ENCODE measurements at regions not wholly inside any gene's neighbourhood (a gene's known extent, or its start where the extent isn't known, plus 50 kb on each side); places are given as distances from the start of the nearest gene placed in this dataset.
"Not testable (repeated sequence)": the region's sequence is repeated elsewhere in the genome, so short reads cannot be mapped to it uniquely, and the experiment has no call there.

DNA sequence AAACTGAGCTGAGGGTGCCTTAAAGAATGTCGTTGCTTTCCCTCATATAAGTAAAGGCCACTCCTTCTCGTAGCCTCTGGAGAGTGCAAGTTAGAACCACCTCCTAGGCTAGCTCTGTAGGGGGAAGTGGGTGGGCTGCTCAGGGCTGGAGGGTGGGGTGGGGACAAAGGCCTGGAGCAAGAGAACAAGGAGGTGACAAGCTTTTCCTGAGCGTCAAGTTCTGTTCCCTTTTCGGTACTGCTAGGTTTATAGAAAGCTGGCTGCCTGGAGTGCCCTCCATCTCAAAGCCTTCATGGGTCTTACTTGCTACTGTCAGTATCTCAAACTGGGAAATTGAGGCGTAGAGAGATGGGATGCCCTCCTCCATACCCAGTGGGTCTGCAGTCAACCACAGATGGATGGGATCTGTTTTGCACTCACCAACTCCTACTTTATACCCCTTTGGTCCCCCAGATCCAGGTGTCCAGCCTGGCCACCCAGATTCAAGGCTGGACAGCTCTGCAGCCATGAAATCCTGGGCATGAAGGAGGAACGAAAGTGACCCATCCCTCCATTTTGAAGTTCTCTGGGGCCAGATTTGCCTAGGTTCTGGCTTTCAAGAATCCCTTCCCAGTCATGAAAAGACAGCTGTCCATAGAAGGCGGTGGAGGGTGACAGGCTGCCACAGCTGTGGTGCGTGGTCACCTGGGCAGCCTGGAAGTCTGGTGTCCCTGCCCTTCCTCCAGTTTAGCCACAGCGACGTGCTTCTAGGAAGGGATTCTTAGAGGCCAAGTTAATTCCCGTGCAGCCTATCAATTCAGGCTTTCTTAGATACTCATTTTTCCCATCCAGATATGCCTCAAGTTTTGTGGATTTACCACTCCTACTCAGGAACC, 117.8 kb downstream of the CRLF3 start:
- H3K27ac ChIP-seq (ENCODE audit: insufficient read depth, low read length, poor library complexity, severe bottlenecking); H3K27me3 ChIP-seq (replicated peaks; ENCODE audit: control insufficient read depth, insufficient read depth, low read length, poor library complexity, severe bottlenecking); H3K4me1 ChIP-seq (ENCODE audit: control insufficient read depth, insufficient read depth, low read length, poor library complexity, severe bottlenecking); H3K4me3 ChIP-seq (ENCODE audit: insufficient read depth, low read depth, low read length, poor library complexity, severe bottlenecking); H3K36me3 ChIP-seq (ENCODE audit: control insufficient read depth, insufficient read depth, low read length); H3K9me3 ChIP-seq (ENCODE audit: control insufficient read depth, low read length); DNase-seq: not testable (repeated sequence)

DNA sequence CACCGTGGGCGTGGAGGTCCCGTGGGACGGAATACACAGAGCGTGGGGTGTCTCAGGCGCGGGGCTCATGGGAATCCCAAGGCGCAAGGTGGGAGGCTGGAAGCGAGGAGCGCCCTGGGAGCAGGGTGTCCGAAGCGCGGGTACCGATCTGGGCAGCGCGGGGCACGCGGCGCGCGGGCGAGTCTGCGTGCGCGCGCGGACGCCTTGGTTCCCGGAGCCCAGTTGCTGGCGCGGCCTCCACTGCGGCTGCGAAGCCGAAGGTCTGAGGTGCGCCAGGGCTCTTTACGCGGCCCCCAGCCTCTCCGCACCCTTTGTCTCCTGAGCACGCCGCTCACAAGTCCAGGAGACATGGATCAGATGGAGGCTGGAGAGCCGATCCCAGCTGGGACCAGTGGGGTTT, 118.5 kb downstream of the CRLF3 start:
- not testable (repeated sequence) for H3K4me1 ChIP-seq (ENCODE audit: control insufficient read depth, insufficient read depth, low read length, poor library complexity, severe bottlenecking); DNase-seq; H3K9me3 ChIP-seq (ENCODE audit: control insufficient read depth, low read length); H3K27ac ChIP-seq (ENCODE audit: insufficient read depth, low read length, poor library complexity, severe bottlenecking); H3K36me3 ChIP-seq (ENCODE audit: control insufficient read depth, insufficient read depth, low read length); H3K27me3 ChIP-seq (replicated peaks; ENCODE audit: control insufficient read depth, insufficient read depth, low read length, poor library complexity, severe bottlenecking); H3K4me3 ChIP-seq (ENCODE audit: insufficient read depth, low read depth, low read length, poor library complexity, severe bottlenecking)

DNA sequence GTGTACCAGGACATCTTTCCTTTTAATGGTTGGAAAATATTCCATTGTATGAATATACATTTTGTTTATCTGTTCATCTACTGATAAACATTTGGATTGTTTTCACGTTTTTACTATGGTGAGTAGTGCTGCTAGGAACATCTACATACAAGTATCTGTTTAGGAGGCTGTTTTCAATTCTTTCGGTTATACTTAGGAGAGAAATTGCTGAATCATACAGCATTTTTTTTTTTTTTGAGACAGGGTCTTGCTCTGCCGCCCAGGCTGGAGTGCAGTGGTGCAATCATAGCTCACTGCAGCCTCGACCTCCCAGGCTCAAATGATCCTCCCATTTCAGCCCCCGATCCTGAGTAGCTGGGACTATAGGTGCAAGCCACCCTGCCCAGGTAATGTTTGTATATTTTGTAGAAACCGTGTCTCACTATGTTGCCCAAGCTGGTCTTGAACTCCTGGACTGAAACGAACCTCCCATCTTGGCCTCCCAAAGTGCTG, 122.9 kb downstream of the CRLF3 start:
- Histone ChIP-seq H3K36me3 (ENCODE audit: control insufficient read depth, insufficient read depth, low read length) (no peaks in the 10 kb centered on the region), H3K4me3 (ENCODE audit: insufficient read depth, low read depth, low read length, poor library complexity, severe bottlenecking) (no peak overlapping the region), H3K27me3 (replicated peaks; ENCODE audit: control insufficient read depth, insufficient read depth, low read length, poor library complexity, severe bottlenecking) (no peaks in the 10 kb centered on the region), H3K9me3 (ENCODE audit: control insufficient read depth, low read length) (no peaks in the 10 kb centered on the region), H3K27ac (ENCODE audit: insufficient read depth, low read length, poor library complexity, severe bottlenecking) (no peak overlapping the region), H3K4me1 (ENCODE audit: control insufficient read depth, insufficient read depth, low read length, poor library complexity, severe bottlenecking) (peaks cover 3% of the 10 kb centered on the region)
- DNase-seq: no peak

DNA sequence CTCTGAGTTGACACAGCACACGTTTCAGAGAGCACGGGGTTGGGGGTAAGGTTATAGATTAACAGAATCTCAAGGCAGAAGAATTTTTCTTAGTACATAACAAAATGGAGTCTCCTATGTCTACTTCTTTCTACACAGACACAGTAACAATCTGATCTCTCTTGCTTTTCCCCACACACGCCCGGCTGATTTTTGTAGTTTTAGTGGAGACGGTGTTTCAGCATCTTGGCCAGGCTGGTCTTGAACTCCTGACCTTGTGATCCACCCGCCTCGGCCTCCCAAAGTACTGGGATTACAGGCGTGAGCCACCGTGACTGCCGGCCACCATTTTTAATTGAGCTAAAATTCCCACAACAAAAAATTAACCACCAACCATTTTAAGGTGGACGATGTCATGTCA, 123.7 kb downstream of the CRLF3 start:
- H3K27ac ChIP-seq (ENCODE audit: insufficient read depth, low read length, poor library complexity, severe bottlenecking); H3K27me3 ChIP-seq (replicated peaks; ENCODE audit: control insufficient read depth, insufficient read depth, low read length, poor library complexity, severe bottlenecking); H3K4me3 ChIP-seq (ENCODE audit: insufficient read depth, low read depth, low read length, poor library complexity, severe bottlenecking); DNase-seq; H3K9me3 ChIP-seq (ENCODE audit: control insufficient read depth, low read length); H3K36me3 ChIP-seq (ENCODE audit: control insufficient read depth, insufficient read depth, low read length); H3K4me1 ChIP-seq (ENCODE audit: control insufficient read depth, insufficient read depth, low read length, poor library complexity, severe bottlenecking): not testable (repeated sequence)

DNA sequence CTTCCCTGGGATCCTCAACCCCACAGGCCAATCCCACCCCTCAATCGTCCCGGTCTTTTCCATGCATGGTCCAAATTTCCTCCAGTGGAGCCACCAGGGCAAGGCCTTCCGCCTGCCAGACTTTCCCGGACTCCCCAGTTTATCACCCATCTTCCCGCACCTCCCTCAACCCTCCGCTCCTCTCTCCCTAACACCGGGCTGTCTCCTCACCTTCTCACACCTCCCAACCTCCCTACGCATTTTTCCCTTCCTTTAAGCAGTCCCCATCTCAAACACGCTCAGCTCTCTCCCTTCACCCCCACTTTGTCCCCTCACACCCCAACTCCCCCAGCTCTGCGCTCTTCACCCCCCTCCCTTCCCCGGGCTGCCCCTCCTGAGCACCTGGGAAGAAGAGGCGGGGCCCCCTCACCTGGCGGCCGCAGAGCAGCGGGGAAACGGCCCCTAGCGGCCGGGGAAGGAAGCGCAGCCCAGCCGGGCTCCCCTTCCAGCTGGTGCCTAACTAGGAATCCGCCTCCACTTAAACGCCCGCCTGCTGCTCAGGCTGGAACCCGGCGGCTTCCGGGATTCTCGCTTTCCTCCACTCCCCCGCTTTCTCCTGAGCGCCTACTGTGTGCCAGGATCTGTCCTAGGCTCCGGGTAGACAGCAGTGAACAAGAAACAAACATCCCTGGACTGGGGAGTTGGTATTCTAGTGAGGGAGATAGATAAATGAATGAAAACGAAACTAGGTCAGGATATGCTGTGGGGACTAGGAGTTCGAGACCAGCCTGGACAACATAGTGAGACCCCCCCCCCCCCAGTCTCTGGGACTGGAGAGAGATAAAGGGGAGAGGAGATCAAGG, 126.7 kb downstream of the CRLF3 start:
- not testable (repeated sequence) for H3K27me3 ChIP-seq (replicated peaks; ENCODE audit: control insufficient read depth, insufficient read depth, low read length, poor library complexity, severe bottlenecking); H3K27ac ChIP-seq (ENCODE audit: insufficient read depth, low read length, poor library complexity, severe bottlenecking)
- peak; percentile 52 to 61 (median 55) for DNase-seq

DNA sequence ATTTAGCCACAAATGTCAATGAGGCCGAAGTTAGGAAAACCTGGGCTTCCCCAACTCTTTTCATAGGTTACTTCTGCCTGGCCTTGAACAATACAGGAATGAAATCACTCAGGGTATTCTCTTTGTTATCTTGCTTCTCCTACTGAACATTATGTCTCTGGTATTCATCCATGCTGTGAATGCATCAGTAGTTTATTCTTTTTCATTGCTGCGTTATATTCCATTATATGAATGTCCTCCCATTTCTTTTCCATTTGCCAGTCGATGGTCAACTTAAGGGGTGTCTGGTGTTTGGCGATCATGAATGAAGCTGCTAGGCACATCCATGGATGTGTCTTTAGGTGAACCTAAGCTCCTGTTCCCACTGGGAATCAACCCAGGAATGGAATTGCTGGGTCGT, 128.3 kb downstream of the CRLF3 start:
- Histone ChIP-seq H3K9me3 (ENCODE audit: control insufficient read depth, low read length) (no peaks in the 10 kb centered on the region), H3K27me3 (replicated peaks; ENCODE audit: control insufficient read depth, insufficient read depth, low read length, poor library complexity, severe bottlenecking) (no peaks in the 10 kb centered on the region), H3K27ac (ENCODE audit: insufficient read depth, low read length, poor library complexity, severe bottlenecking) (no peak overlapping the region)

More for the DNA sequence above, 126.7 kb downstream of the CRLF3 start:
- not testable (repeated sequence) for H3K9me3 ChIP-seq (ENCODE audit: control insufficient read depth, low read length); H3K4me1 ChIP-seq (ENCODE audit: control insufficient read depth, insufficient read depth, low read length, poor library complexity, severe bottlenecking); H3K36me3 ChIP-seq (ENCODE audit: control insufficient read depth, insufficient read depth, low read length)
- peak overlapping the region; percentile 44 for H3K4me3 ChIP-seq (ENCODE audit: insufficient read depth, low read depth, low read length, poor library complexity, severe bottlenecking)

DNA sequence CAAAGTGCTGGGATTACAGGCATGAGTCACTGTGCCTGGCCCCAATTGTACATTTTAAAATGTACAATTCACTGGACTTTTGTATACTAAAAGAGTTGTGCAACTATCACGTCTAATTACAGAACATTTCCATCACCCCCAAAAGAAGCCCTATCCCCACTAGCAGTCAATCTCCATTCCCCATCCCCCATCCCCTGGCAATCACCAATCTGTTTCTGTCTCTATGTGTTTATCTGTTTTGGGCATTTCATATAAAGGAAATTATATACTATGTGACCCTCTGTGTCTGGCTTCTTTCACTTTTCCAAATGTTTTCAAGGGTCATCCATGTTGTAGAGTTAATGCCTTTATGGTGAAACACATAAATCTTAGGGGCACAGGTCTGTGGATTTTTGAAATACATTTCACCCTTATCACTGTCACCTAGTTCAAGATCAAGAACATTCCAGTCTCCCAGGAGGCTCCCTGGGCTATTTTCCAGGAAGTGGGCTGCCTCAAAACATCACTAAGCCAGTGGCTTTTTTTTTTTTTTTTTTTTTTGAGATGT, 129.2 kb downstream of the CRLF3 start:
- H3K36me3 ChIP-seq (ENCODE audit: control insufficient read depth, insufficient read depth, low read length); H3K4me1 ChIP-seq (ENCODE audit: control insufficient read depth, insufficient read depth, low read length, poor library complexity, severe bottlenecking); H3K27me3 ChIP-seq (replicated peaks; ENCODE audit: control insufficient read depth, insufficient read depth, low read length, poor library complexity, severe bottlenecking); H3K4me3 ChIP-seq (ENCODE audit: insufficient read depth, low read depth, low read length, poor library complexity, severe bottlenecking); H3K9me3 ChIP-seq (ENCODE audit: control insufficient read depth, low read length); DNase-seq; H3K27ac ChIP-seq (ENCODE audit: insufficient read depth, low read length, poor library complexity, severe bottlenecking): not testable (repeated sequence)

More for the DNA sequence above, 128.3 kb downstream of the CRLF3 start:
- DNase-seq: no peak
- H3K4me1 ChIP-seq (ENCODE audit: control insufficient read depth, insufficient read depth, low read length, poor library complexity, severe bottlenecking): peaks cover 3% of the 10 kb centered on the region
- no peaks in the 10 kb centered on the region for H3K36me3 ChIP-seq (ENCODE audit: control insufficient read depth, insufficient read depth, low read length)
- H3K4me3 ChIP-seq (ENCODE audit: insufficient read depth, low read depth, low read length, poor library complexity, severe bottlenecking): no peak overlapping the region

DNA sequence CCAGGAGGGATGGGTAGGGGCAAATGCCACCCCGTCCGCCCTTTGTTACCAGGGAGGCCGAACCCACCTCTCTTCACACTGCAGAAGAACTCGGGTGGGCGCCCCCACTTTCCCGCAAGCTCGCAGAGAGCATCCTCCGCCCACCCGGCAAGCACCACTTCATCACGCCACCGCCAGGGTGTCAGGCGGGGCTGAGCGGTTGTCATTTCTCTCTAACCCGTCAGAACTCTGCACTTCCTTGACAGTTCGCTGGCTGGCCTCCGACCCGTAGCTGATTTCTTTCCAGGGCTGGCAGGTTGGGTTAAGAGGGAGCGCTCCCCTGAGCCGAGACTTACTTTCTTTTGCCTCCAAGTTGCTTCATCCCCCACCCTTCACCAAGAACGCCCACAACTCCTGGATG, 130.7 kb downstream of the CRLF3 start:
- H3K9me3 ChIP-seq (ENCODE audit: control insufficient read depth, low read length); H3K36me3 ChIP-seq (ENCODE audit: control insufficient read depth, insufficient read depth, low read length); H3K27ac ChIP-seq (ENCODE audit: insufficient read depth, low read length, poor library complexity, severe bottlenecking); H3K27me3 ChIP-seq (replicated peaks; ENCODE audit: control insufficient read depth, insufficient read depth, low read length, poor library complexity, severe bottlenecking); H3K4me3 ChIP-seq (ENCODE audit: insufficient read depth, low read depth, low read length, poor library complexity, severe bottlenecking); H3K4me1 ChIP-seq (ENCODE audit: control insufficient read depth, insufficient read depth, low read length, poor library complexity, severe bottlenecking): not testable (repeated sequence)
- DNase-seq: peak in 1 of 3 donors; percentile 13

DNA sequence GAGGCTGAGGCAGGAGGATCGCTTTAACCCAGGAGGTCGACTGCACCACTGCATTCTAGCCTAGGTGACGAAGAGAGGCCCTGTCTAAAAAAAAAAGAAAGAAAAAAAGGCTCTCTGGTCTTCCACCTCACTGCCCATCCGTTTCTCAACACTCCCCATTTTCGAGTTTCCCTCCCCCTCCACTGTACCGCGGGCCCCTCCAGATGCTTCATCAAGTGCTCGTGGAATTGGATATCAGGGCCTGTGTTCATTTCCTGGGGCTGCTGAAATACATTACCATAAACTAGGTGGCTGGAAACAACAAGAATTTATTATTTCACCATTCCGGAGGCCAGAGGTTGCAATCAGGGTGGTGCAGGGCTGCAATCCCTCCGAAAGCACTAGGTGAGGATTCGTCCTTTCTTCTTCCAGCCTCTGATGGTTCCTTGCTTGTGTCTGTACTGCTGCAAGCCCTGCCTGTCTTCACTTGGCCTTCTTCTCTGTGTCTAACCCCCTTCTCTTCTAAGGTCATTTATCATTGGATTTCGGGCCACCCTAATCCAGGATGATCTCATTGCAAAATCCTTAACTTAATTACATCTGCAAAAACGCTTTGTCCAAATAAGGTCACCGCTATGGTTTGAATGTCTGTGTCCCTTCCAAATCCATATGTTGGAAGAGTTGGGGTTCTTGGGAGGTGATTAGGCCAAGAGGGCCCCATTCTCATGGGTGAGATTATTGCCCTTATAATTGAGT, 135.1 kb downstream of the CRLF3 start:
- not testable (repeated sequence) for H3K4me3 ChIP-seq (ENCODE audit: insufficient read depth, low read depth, low read length, poor library complexity, severe bottlenecking); H3K9me3 ChIP-seq (ENCODE audit: control insufficient read depth, low read length); H3K4me1 ChIP-seq (ENCODE audit: control insufficient read depth, insufficient read depth, low read length, poor library complexity, severe bottlenecking); DNase-seq; H3K27ac ChIP-seq (ENCODE audit: insufficient read depth, low read length, poor library complexity, severe bottlenecking); H3K27me3 ChIP-seq (replicated peaks; ENCODE audit: control insufficient read depth, insufficient read depth, low read length, poor library complexity, severe bottlenecking); H3K36me3 ChIP-seq (ENCODE audit: control insufficient read depth, insufficient read depth, low read length)

All from effector memory CD4-positive, alpha-beta T cell (primary cell).